ENCODE measurements at regions not wholly inside any gene's neighbourhood (a gene's known extent, or its start where the extent isn't known, plus 50 kb on each side); places are given as distances from the start of the nearest gene placed in this dataset.
A peak's percentile ranks its signal among the peaks of the same experiment; 100 is the strongest.

DNA sequence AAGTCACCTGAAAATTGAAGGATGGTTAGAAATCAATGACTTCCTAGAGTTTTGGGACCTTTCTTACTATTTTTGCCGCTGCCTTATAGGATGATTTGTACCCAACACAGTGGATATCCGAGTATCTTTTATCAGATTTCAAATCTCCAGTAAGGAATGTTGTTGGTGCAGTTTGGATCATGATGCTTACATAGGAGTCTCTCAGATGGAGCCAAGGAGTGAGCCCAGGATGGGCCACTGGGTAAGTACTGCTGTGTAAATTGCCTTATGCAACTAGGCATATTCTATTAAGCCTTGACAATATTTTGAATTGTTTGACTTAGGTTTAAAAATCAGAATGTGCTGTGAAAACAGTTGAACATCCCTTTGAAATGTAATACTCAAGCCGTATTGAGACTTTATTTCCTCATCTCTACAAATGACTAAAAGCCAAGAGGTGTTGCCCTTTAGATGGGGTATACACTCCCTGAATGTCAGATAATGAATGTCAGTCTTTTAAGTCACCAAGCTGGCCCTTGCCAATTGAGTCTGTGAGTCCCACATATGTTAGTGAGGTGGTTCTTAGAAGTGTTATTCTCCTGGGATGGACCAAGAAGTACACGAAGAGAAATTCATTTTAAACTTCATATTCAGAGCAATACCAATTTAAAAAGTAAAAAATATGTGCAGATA lies 271.8 kb upstream of the CTNND2 start:
- H3K4me2 ChIP-seq (ENCODE audit: insufficient read depth, insufficient read length, low read length), result no peak overlapping the region
- peaks cover 40 to 44% of the 10 kb centered on the region in 2 experiments for H3K4me1 Mint-ChIP-seq
- H4K5ac ChIP-seq (ENCODE audit: insufficient read length, low read depth, low read length), result no peak overlapping the region
- H2BK12ac ChIP-seq (ENCODE audit: insufficient read length, low read depth, low read length), result no peak overlapping the region
- peaks cover 4 to 8% of the 10 kb centered on the region in 2 experiments; a peak in 2 of 5 replicates for H3K9me3 Mint-ChIP-seq
- H2BK20ac ChIP-seq (ENCODE audit: low read depth, low read length, poor library complexity, severe bottlenecking), result no peak overlapping the region
- H4K20me1 ChIP-seq (ENCODE audit: control insufficient read depth, insufficient read depth, insufficient read length), result no peaks in the 10 kb centered on the region
- H3K36me3 Mint-ChIP-seq (ENCODE audit: insufficient read depth in 1 of 3, low read depth in 3 of 3), result peaks cover 2 to 25% (median 3%) of the 10 kb centered on the region in 3 experiments; a peak in 4 of 7 replicates
- no peaks in the 10 kb centered on the region for H3K79me2 ChIP-seq (ENCODE audit: insufficient read depth, low read length)
- H3K9me3 ChIP-seq (ENCODE audit: control insufficient read depth, low read depth, low read length), result no peaks in the 10 kb centered on the region
- H2BK120ac ChIP-seq (ENCODE audit: low read depth, low read length, poor library complexity, severe bottlenecking), result no peak overlapping the region
- H3K27me3 Mint-ChIP-seq (ENCODE audit: low read depth), result no peaks in the 10 kb centered on the region
- H4K8ac ChIP-seq (replicated peaks; ENCODE audit: insufficient read length, low read depth, low read length), result no peak overlapping the region
- H2AFZ ChIP-seq (ENCODE audit: low read length), result no peak overlapping the region
- no peak overlapping the region for H3K18ac ChIP-seq (ENCODE audit: insufficient read length, low read depth, low read length)
- H3K27me3 ChIP-seq (ENCODE audit: insufficient read depth, low read length), result no peaks in the 10 kb centered on the region
- H3K27ac ChIP-seq (ENCODE audit: insufficient read length, low read depth, low read length), result no peak overlapping the region
- no peak overlapping the region for H2AK5ac ChIP-seq (ENCODE audit: insufficient read length, low read length)
- no peak overlapping the region for H3K4ac ChIP-seq (ENCODE audit: low read depth, low read length)
- DNase-seq, result no peak
- H4K91ac ChIP-seq (ENCODE audit: insufficient read length, low read depth, low read length), result no peak overlapping the region
- no peak overlapping the region for H3T11ph ChIP-seq (ENCODE audit: low read length)
- no peaks in the 10 kb centered on the region for H3K79me1 ChIP-seq (ENCODE audit: insufficient read depth, low read depth, low read length, poor library complexity, severe bottlenecking)
- WGBS (ENCODE audit: extremely low coverage, insufficient read length, low lambda C conversion rate), result no CpG with 5 or more reads among the region's 4 CpGs
- no peak overlapping the region for H2BK5ac ChIP-seq (ENCODE audit: insufficient read length, low read length)
- no peaks in the 10 kb centered on the region for H3K23me2 ChIP-seq (ENCODE audit: insufficient read length, low read depth, low read length, poor library complexity, severe bottlenecking)
- H2BK15ac ChIP-seq (ENCODE audit: low read depth, low read length), result no peak overlapping the region
- H3K56ac ChIP-seq (ENCODE audit: insufficient read length, low read depth, low read length), result no peak overlapping the region
- H3K9ac ChIP-seq (ENCODE audit: extremely low read depth, insufficient read length, low read length), result no peak overlapping the region
- no peak overlapping the region for H3K4me3 Mint-ChIP-seq
- TF ChIP-seq, protein P1, sequence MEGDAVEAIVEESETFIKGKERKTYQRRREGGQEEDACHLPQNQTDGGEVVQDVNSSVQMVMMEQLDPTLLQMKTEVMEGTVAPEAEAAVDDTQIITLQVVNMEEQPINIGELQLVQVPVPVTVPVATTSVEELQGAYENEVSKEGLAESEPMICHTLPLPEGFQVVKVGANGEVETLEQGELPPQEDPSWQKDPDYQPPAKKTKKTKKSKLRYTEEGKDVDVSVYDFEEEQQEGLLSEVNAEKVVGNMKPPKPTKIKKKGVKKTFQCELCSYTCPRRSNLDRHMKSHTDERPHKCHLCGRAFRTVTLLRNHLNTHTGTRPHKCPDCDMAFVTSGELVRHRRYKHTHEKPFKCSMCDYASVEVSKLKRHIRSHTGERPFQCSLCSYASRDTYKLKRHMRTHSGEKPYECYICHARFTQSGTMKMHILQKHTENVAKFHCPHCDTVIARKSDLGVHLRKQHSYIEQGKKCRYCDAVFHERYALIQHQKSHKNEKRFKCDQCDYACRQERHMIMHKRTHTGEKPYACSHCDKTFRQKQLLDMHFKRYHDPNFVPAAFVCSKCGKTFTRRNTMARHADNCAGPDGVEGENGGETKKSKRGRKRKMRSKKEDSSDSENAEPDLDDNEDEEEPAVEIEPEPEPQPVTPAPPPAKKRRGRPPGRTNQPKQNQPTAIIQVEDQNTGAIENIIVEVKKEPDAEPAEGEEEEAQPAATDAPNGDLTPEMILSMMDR (conservative IDR thresholded peaks at IDR 0.05), result no peak
- no peak overlapping the region for H3K14ac ChIP-seq (ENCODE audit: insufficient read depth, low read length)
- H3K27ac Mint-ChIP-seq, result peak overlapping the region in 2 of 3 experiments; percentile 94 to 98; a peak in 5 of 7 replicates
- H3K4me1 ChIP-seq (ENCODE audit: insufficient read depth, low read length), result peaks cover 12% of the 10 kb centered on the region; the same call in 1 of the 2 replicates
- no peak overlapping the region for H3K23ac ChIP-seq (ENCODE audit: insufficient read length, low read depth, low read length)
